Keratinocyte (primary cell): ENCODE measurements at regions not wholly inside any gene's neighbourhood (a gene's known extent, or its start where the extent isn't known, plus 50 kb on each side); places are given as distances from the start of the nearest gene placed in this dataset.

Experiments
- DNase-seq: peaks from one replicate; pipeline ENCODE4 v3.0.0-alpha.2; 2011; ENCODE audit warnings: low read depth, missing footprints, low spot score
- FAIRE-seq: peaks from 2 replicates; lab custom pipeline; 2011; peaks lifted over from hg19 to GRCh38; lab: Jason Lieb, UNC
- H2AFZ ChIP-seq: 2 replicates; pipeline ENCODE4 v1.6.0; 2012; ENCODE audit warnings: low read length, control low read depth, inconsistent platforms; ENCODE audit not compliant: control insufficient read depth
- H3K27ac ChIP-seq: 2 replicates; pipeline ENCODE4 v1.5.1; 2011; ENCODE audit warnings: low read length; ENCODE audit not compliant: control insufficient read depth, insufficient read depth
- H3K27me3 ChIP-seq: 3 replicates; pipeline ENCODE4 v1.6.0; 2011; ENCODE audit warnings: low read length; ENCODE audit not compliant: control insufficient read depth, insufficient read depth; ENCODE audit errors: extremely low read depth
- H3K36me3 ChIP-seq, 2 experiments: 2 replicates in 1 of 2; 3 replicates in 1 of 2; pipeline ENCODE4 v1.5.1; 2011; ENCODE audit warnings: low read length in 2 of 2, mild to moderate bottlenecking in 1 of 2; ENCODE audit not compliant: control insufficient read depth in 2 of 2, insufficient read depth in 2 of 2; ENCODE audit errors: extremely low read depth in 1 of 2
- H3K4me1 ChIP-seq: 3 replicates; pipeline ENCODE4 v1.5.1; 2011; ENCODE audit warnings: low read length; ENCODE audit not compliant: control insufficient read depth, insufficient read depth; ENCODE audit errors: extremely low read depth
- H3K4me2 ChIP-seq: 3 replicates; pipeline ENCODE4 v1.6.0; 2011; ENCODE audit warnings: low read depth, low read length; ENCODE audit not compliant: control insufficient read depth, insufficient read depth; ENCODE audit errors: extremely low read depth
- H3K4me3 ChIP-seq, 3 experiments: fragments of 200-600 bp in 1 of 3; sonication (generic) in 1 of 3; 2 replicates in 2 of 3; 3 replicates in 1 of 3; pipeline ENCODE4 v1.5.1; 2011 to 2016; ENCODE audit warnings: low read length in 3 of 3, mild to moderate bottlenecking in 3 of 3, control low read depth in 2 of 3, inconsistent platforms in 1 of 3, low read depth in 1 of 3, mixed read lengths in 1 of 3, mixed run types in 1 of 3, moderate library complexity in 1 of 3; ENCODE audit not compliant: control insufficient read depth in 2 of 3, insufficient read depth in 2 of 3; ENCODE audit errors: extremely low read depth in 1 of 3
- H3K79me2 ChIP-seq: 2 replicates; pipeline ENCODE4 v1.6.0; 2012; ENCODE audit warnings: low read length; ENCODE audit not compliant: control insufficient read depth, insufficient read depth
- H3K9ac ChIP-seq: 3 replicates; pipeline ENCODE4 v1.6.0; 2011; ENCODE audit warnings: low read length; ENCODE audit not compliant: control insufficient read depth, insufficient read depth; ENCODE audit errors: extremely low read depth
- H3K9me1 ChIP-seq: 3 replicates; pipeline ENCODE4 v1.6.0; 2011; ENCODE audit warnings: low read length; ENCODE audit not compliant: control insufficient read depth, insufficient read depth; ENCODE audit errors: extremely low read depth
- H3K9me3 ChIP-seq: 2 replicates; pipeline ENCODE4 v1.5.1; 2012; ENCODE audit warnings: low read depth, low read length; ENCODE audit not compliant: control insufficient read depth
- H4K20me1 ChIP-seq: 3 replicates; pipeline ENCODE4 v1.6.0; 2011; ENCODE audit warnings: low read length; ENCODE audit not compliant: control insufficient read depth, insufficient read depth; ENCODE audit errors: extremely low read depth
- CTCF ChIP-seq, 3 experiments: IDR thresholded peaks in 1 of 3; conservative IDR thresholded peaks in 1 of 3; optimal IDR thresholded peaks in 1 of 3; 2 replicates in 2 of 3; 3 replicates in 1 of 3; pipeline versions ENCODE3 to v1.5.1; 2011; ENCODE audit warnings: low read length in 3 of 3, mild to moderate bottlenecking in 3 of 3, moderate library complexity in 2 of 3, control low read depth in 1 of 3, inconsistent platforms in 1 of 3; ENCODE audit not compliant: insufficient read depth in 2 of 3; ENCODE audit errors: extremely low read depth in 1 of 3
- EZH2 ChIP-seq: IDR thresholded peaks from one replicate; pipeline ENCODE4 v1.6.1; 2012; ENCODE audit warnings: inconsistent platforms, mild to moderate bottlenecking, low read length, moderate library complexity
- dilution Hi-C: fragments of 300-500 bp; cut with MboI; formaldehyde crosslinking; loops from one replicate; pipeline ENCODE4 v1.7.0; 2020; ENCODE audit warnings: low sequenced_read_pairs; ENCODE audit not compliant: extremely low pct_ligation_motif_present

GRCh38 chr3:59118928-59119327 lies 69.1 kb upstream of the CFAP20DC start:
- Histone ChIP-seq H3K79me2 (no peaks in the 10 kb centered on the region), H3K27ac (no peak overlapping the region), H3K36me3 (no peaks in the 10 kb centered on the region), H3K4me3 (no peak overlapping the region), H3K27me3 (no peaks in the 10 kb centered on the region), H3K9me1 (no peaks in the 10 kb centered on the region), H4K20me1 (no peaks in the 10 kb centered on the region), H3K9ac (no peak overlapping the region), H3K9me3 (no peaks in the 10 kb centered on the region), H3K4me2 (no peak overlapping the region), H2AFZ (no peak overlapping the region), H3K4me1 (peaks cover 3% of the 10 kb centered on the region)
- FAIRE-seq (no peak), DNase-seq (no peak)
- TF ChIP-seq CTCF (optimal IDR thresholded peaks at IDR 0.05 in 1 of 3, IDR thresholded peaks at IDR 0.05 in 1 of 3, conservative IDR thresholded peaks at IDR 0.05 in 1 of 3; ENCODE audit: extremely low read depth in 1 of 3, insufficient read depth in 2 of 3, low read length in 3 of 3) (no peak), EZH2 (no peak)
- dilution Hi-C loops: no loop called here

GRCh38 chr3:59117396-59117795 lies 67.6 kb upstream of the CFAP20DC start:
- Histone ChIP-seq H2AFZ (no peak overlapping the region), H3K9me3 (no peaks in the 10 kb centered on the region), H3K79me2 (no peaks in the 10 kb centered on the region), H3K36me3 (no peaks in the 10 kb centered on the region), H3K4me1 (peaks cover 3% of the 10 kb centered on the region), H3K4me2 (no peak overlapping the region), H4K20me1 (no peaks in the 10 kb centered on the region), H3K27ac (no peak overlapping the region), H3K9me1 (no peaks in the 10 kb centered on the region), H3K4me3 (no peak overlapping the region), H3K9ac (no peak overlapping the region), H3K27me3 (no peaks in the 10 kb centered on the region)
- TF ChIP-seq EZH2: no peak
- TF ChIP-seq CTCF (optimal IDR thresholded peaks at IDR 0.05 in 1 of 3, IDR thresholded peaks at IDR 0.05 in 1 of 3, conservative IDR thresholded peaks at IDR 0.05 in 1 of 3; ENCODE audit: extremely low read depth in 1 of 3, insufficient read depth in 2 of 3, low read length in 3 of 3): no peak
- dilution Hi-C loops: no loop called here
- DNase-seq (no peak), FAIRE-seq (no peak)
